Suprapubic skin (tissue), 4 donors: ENCODE measurements at regions not wholly inside any gene's neighbourhood (a gene's known extent, or its start where the extent isn't known, plus 50 kb on each side); places are given as distances from the start of the nearest gene placed in this dataset.

Source experiments
- CTCF ChIP-seq, 2 donors: fragments of 200-600 bp in 1 of 2; fragments of 450-650 bp in 1 of 2; sonication (generic) in 1 of 2; IDR thresholded peaks; one replicate each; pipeline ENCODE4 v1.5.1; 2016 to 2019; ENCODE audit warnings: antibody characterized with exemption in 2 of 2, mild to moderate bottlenecking in 1 of 2, moderate library complexity in 1 of 2
- EP300 ChIP-seq: sonication (generic); formaldehyde crosslinking; IDR thresholded peaks from one replicate; pipeline ENCODE4 v1.6.1; 2017; ENCODE audit warnings: antibody characterized with exemption
- POLR2A ChIP-seq, 2 donors: fragments of 450-650 bp; IDR thresholded peaks; one replicate each; pipeline ENCODE4 v1.6.1; 2017; ENCODE audit warnings: antibody characterized with exemption in 2 of 2, mild to moderate bottlenecking in 2 of 2, moderate library complexity in 2 of 2
- POLR2AphosphoS5 ChIP-seq, 3 donors: sonication (generic); formaldehyde crosslinking; IDR thresholded peaks; one replicate each; pipeline ENCODE4 v1.6.1; 2017; ENCODE audit warnings: antibody characterized with exemption in 3 of 3

- TF ChIP-seq CTCF (IDR thresholded peaks at IDR 0.05) (no peak), EP300 (no peak), POLR2A (IDR thresholded peaks at IDR 0.05) (no peak), POLR2AphosphoS5 (IDR thresholded peaks at IDR 0.05) (no peak)
Measured at GRCh38 chr2:157106950-157107349, 150.6 kb upstream of the GALNT5 start.
